ENCODE measurements at regions not wholly inside any gene's neighbourhood (a gene's known extent, or its start where the extent isn't known, plus 50 kb on each side); places are given as distances from the start of the nearest gene placed in this dataset.

GRCh38 chr5:89199306-89199705 lies 316.3 kb upstream of the MEF2C start:
- H3K27ac ChIP-seq (replicated peaks) = no peak overlapping the region
- no peak for DNase-seq (ENCODE audit: low read depth in 1 of 2, low spot score in 1 of 2)
- TF ChIP-seq CTCF (IDR thresholded peaks at IDR 0.05; ENCODE audit: insufficient read depth, low read length) (no peak), REST (IDR thresholded peaks at IDR 0.05; ENCODE audit: insufficient replicate concordance, low read depth) (no peak), POLR2AphosphoS5 (IDR thresholded peaks at IDR 0.05; ENCODE audit: low read depth) (no peak), GABPA (IDR thresholded peaks at IDR 0.05; ENCODE audit: low read depth) (no peak), SPI1 (IDR thresholded peaks at IDR 0.05; ENCODE audit: borderline replicate concordance, low read depth) (no peak)
- H3K27me3 ChIP-seq (ENCODE audit: insufficient read depth, poor library complexity, severe bottlenecking) = no peaks in the 10 kb centered on the region
- H3K4me3 ChIP-seq (replicated peaks; ENCODE audit: insufficient read depth, low read length) = no peak overlapping the region

GRCh38 chr5:89191374-89191773 lies 308.4 kb upstream of the MEF2C start:
- Histone ChIP-seq H3K4me3 (replicated peaks; ENCODE audit: insufficient read depth, low read length) (no peak overlapping the region), H3K27me3 (ENCODE audit: insufficient read depth, poor library complexity, severe bottlenecking) (no peaks in the 10 kb centered on the region), H3K27ac (replicated peaks) (no peak overlapping the region)
- DNase-seq (ENCODE audit: low read depth in 1 of 2, low spot score in 1 of 2) = no peak
- TF ChIP-seq CTCF (IDR thresholded peaks at IDR 0.05; ENCODE audit: insufficient read depth, low read length) (no peak), GABPA (IDR thresholded peaks at IDR 0.05; ENCODE audit: low read depth) (no peak), POLR2AphosphoS5 (IDR thresholded peaks at IDR 0.05; ENCODE audit: low read depth) (no peak), SPI1 (IDR thresholded peaks at IDR 0.05; ENCODE audit: borderline replicate concordance, low read depth) (no peak), REST (IDR thresholded peaks at IDR 0.05; ENCODE audit: insufficient replicate concordance, low read depth) (no peak)

GRCh38 chr5:89190515-89191265 lies 307.7 kb upstream of the MEF2C start:
- no peak overlapping the region for H3K4me3 ChIP-seq (replicated peaks; ENCODE audit: insufficient read depth, low read length)
- H3K27me3 ChIP-seq (ENCODE audit: insufficient read depth, poor library complexity, severe bottlenecking) = no peaks in the 10 kb centered on the region
- DNase-seq (ENCODE audit: low read depth in 1 of 2, low spot score in 1 of 2) = no peak
- H3K27ac ChIP-seq (replicated peaks) = no peak overlapping the region
- TF ChIP-seq CTCF (IDR thresholded peaks at IDR 0.05; ENCODE audit: insufficient read depth, low read length) = no peak
- no peak for TF ChIP-seq GABPA (IDR thresholded peaks at IDR 0.05; ENCODE audit: low read depth)
- no peak for TF ChIP-seq SPI1 (IDR thresholded peaks at IDR 0.05; ENCODE audit: borderline replicate concordance, low read depth)
- no peak for TF ChIP-seq REST (IDR thresholded peaks at IDR 0.05; ENCODE audit: insufficient replicate concordance, low read depth)
- no peak for TF ChIP-seq POLR2AphosphoS5 (IDR thresholded peaks at IDR 0.05; ENCODE audit: low read depth)
